GM12865 (cell line): ENCODE measurements at regions not wholly inside any gene's neighbourhood (a gene's known extent, or its start where the extent isn't known, plus 50 kb on each side); places are given as distances from the start of the nearest gene placed in this dataset.
"Not testable (repeated sequence)": the region's sequence is repeated elsewhere in the genome, so short reads cannot be mapped to it uniquely, and the experiment has no call there.

Experiments used
- DNase-seq: peaks from one replicate; pipeline ENCODE4 v3.0.0; 2010; ENCODE audit warnings: low read depth
- H3K4me3 ChIP-seq: 2 replicates; pipeline ENCODE4 v1.5.1; 2011; ENCODE audit warnings: mild to moderate bottlenecking, low read depth, low read length, control low read depth
- CTCF ChIP-seq: IDR thresholded peaks from 2 replicates; pipeline ENCODE4 v1.5.1; 2011; ENCODE audit warnings: low read length, control low read depth, low read depth, inconsistent platforms; ENCODE audit not compliant: insufficient read depth; ENCODE audit errors: missing control alignments

GRCh38 chr6:43929511-43929910 is 159.5 kb downstream of the VEGFA start:
- DNase-seq, result no peak
- H3K4me3 ChIP-seq, result no peak overlapping the region
- TF ChIP-seq CTCF, result no peak

- TF ChIP-seq CTCF, result no peak
Observed at GRCh38 chr6:43927532-43928210, 157.7 kb downstream of the VEGFA start.

GRCh38 chr6:43926634-43927531 is 156.9 kb downstream of the VEGFA start:
- DNase-seq, result no peak
- no peak for TF ChIP-seq CTCF
- H3K4me3 ChIP-seq, result no peak overlapping the region

More at GRCh38 chr6:43927532-43928210, 157.7 kb downstream of the VEGFA start:
- H3K4me3 ChIP-seq, result no peak overlapping the region
- DNase-seq, result no peak

- not testable (repeated sequence) for H3K4me3 ChIP-seq, DNase-seq
Observed at GRCh38 chr6:43925636-43926139, 155.7 kb downstream of the VEGFA start.

- peak; percentile 34 for DNase-seq
- TF ChIP-seq CTCF, result no peak
- no peak overlapping the region for H3K4me3 ChIP-seq
Observed at GRCh38 chr6:43924222-43924702, 154.3 kb downstream of the VEGFA start.

- no peak overlapping the region for H3K4me3 ChIP-seq
- no peak for DNase-seq
- TF ChIP-seq CTCF, result no peak
Observed at GRCh38 chr6:43923376-43924221, 153.6 kb downstream of the VEGFA start.
